ENCODE measurements at regions not wholly inside any gene's neighbourhood (a gene's known extent, or its start where the extent isn't known, plus 50 kb on each side); places are given as distances from the start of the nearest gene placed in this dataset.

- no peak for DNase-seq (ENCODE audit: low read depth in 2 of 3, low spot score in 1 of 3)
These were observed 80.2 kb upstream of the APCDD1 start for GRCh38 chr18:10374195-10374594.

- DNase-seq (ENCODE audit: low read depth in 2 of 3, low spot score in 1 of 3) = no peak
These were observed 79.7 kb upstream of the APCDD1 start for GRCh38 chr18:10374636-10375293.

DNA sequence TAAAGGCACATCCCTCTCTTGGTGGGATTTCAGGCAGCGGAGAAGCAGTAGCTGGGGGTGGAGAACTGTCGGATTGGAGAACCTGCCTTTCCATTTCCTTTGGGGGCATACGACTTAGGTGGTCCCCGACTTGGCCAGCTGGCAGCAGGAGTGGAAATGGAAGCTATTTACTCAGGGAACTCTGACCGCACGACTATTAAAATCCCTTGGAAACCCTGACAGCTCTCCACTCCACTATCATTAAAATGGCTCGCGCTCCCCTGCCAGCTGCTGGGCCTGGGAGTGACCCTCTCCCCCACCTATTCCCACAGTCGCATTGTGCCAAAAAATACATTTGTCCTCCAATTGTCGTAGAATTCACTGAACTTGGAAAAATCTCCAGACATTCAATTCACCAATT is 77.7 kb upstream of the APCDD1 start:
- DNase-seq (ENCODE audit: low read depth in 2 of 3, low spot score in 1 of 3) = no peak

GRCh38 chr18:10377956-10378355 is 76.5 kb upstream of the APCDD1 start:
- DNase-seq (ENCODE audit: low read depth in 2 of 3, low spot score in 1 of 3) = no peak

- no peak for DNase-seq (ENCODE audit: low read depth in 2 of 3, low spot score in 1 of 3)
These were observed 75.6 kb upstream of the APCDD1 start for GRCh38 chr18:10378688-10379420.

GRCh38 chr18:10379522-10379921 is 74.9 kb upstream of the APCDD1 start:
- DNase-seq (ENCODE audit: low read depth in 2 of 3, low spot score in 1 of 3) = no peak

- no peak for DNase-seq (ENCODE audit: low read depth in 2 of 3, low spot score in 1 of 3)
These were observed 72.9 kb upstream of the APCDD1 start for GRCh38 chr18:10381516-10381915.

GRCh38 chr18:10381951-10382350 is 72.5 kb upstream of the APCDD1 start:
- DNase-seq (ENCODE audit: low read depth in 2 of 3, low spot score in 1 of 3) = no peak

DNA sequence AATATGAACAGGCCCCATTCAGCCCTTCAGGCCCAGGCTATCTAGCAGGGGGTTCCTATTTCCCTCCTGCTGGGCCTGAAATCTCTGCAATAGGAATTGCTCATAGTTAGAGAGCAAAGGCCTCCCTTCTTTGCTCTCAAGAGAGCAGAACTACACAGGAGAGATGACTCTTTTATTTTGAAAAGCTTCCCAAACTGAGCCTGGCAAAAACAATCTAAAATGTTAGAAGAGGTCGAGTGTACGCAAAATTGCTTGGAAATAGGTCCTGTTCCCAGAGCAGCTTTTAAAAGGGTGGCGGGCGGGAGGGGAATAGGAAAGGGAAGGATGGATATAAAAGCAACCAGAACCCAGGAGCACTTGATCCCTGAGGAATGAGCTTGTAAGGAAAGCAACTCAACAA is 68.4 kb upstream of the APCDD1 start:
- DNase-seq (ENCODE audit: low read depth in 2 of 3, low spot score in 1 of 3) = no peak

DNA sequence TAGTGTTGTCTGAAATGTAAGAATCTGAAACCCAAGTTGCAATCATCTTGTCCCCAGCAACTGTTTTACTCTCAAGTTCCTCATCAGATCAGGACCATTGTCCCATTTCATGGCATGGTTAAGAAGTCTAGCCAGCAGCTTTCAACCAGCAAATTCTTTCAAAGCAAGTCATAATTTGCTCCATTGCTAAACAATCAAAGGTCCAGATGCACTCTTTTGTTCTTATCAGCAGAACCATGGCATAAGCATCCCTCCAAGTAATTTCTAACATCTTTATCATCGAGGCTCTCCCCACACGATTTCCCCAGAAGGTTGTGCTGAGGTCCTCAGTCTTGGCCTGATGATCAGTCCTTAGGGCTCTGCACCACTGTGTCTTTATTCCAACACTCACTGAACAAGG is 67.5 kb upstream of the APCDD1 start:
- no peak for DNase-seq (ENCODE audit: low read depth in 2 of 3, low spot score in 1 of 3)

- no peak for DNase-seq (ENCODE audit: low read depth in 2 of 3, low spot score in 1 of 3)
These were observed 67.0 kb upstream of the APCDD1 start for GRCh38 chr18:10387399-10387798.

DNA sequence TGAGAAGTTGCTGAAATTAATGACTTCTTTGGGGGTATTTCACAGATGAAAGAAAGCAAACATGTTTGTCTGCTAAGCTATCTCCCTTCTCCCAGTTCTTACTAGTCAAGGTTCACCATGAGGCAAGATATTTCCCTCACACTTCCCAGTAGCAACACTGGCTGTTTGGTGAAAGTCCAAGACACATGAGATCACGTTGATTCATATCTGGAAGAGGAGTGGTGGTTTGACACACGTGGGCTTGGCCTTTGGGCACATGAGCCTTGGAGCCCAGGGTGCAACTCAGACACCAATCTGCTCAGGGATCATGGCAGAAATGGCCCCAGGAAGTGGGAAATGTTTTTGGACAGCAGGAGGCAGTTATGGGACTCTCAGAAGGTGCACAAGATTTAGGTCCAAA is 66.1 kb upstream of the APCDD1 start:
- DNase-seq (ENCODE audit: low read depth in 2 of 3, low spot score in 1 of 3) = no peak

- DNase-seq (ENCODE audit: low read depth in 2 of 3, low spot score in 1 of 3) = no peak
These were observed 62.9 kb upstream of the APCDD1 start for GRCh38 chr18:10391506-10391905.

DNA sequence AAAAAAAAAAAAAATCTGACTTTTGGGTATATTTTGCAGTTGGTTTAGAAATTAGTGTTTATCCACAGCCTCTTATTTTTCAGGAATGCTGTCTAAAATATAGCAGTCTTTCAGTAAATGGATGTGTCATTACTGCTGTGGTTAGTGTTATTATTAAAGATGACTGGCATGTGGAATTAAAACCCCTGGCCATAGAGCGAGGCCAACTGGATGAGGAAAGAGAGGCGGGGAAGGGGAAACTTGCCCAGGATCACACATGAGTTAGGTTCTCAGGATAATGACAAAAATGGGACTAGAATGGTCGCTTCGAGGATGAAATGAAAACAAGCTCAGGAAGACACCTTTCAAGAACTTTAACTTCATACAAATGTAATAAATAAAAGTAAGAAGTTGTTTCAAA is 57.4 kb upstream of the APCDD1 start:
- DNase-seq (ENCODE audit: low read depth in 2 of 3, low spot score in 1 of 3) = no peak

DNA sequence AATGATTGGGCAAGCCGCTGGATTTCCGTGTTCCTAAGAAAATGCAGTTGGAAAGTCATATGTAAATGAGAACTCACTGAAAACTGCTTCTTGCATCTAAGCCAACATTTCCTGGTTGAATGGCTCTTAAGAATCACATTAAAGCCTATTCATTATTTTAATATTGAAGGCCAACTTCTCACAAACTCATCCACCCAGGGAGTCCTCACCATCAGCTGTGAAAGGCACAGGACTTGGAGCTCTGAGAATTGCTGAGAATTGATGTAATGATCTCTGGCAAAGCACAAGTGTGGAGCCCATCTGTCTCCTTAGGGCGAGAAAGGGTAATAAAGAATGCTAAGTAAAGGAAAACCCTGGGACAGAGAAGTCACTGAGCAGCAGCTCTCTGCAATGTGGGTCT is 55.9 kb upstream of the APCDD1 start:
- no peak for DNase-seq (ENCODE audit: low read depth in 2 of 3, low spot score in 1 of 3)

GRCh38 chr18:10399465-10399864 is 55.0 kb upstream of the APCDD1 start:
- no peak for DNase-seq (ENCODE audit: low read depth in 2 of 3, low spot score in 1 of 3)

GRCh38 chr18:10400534-10401307 is 53.7 kb upstream of the APCDD1 start:
- DNase-seq (ENCODE audit: low read depth in 2 of 3, low spot score in 1 of 3) = no peak

- no peak for DNase-seq (ENCODE audit: low read depth in 2 of 3, low spot score in 1 of 3)
These were observed 52.9 kb upstream of the APCDD1 start for GRCh38 chr18:10401521-10401920.

DNA sequence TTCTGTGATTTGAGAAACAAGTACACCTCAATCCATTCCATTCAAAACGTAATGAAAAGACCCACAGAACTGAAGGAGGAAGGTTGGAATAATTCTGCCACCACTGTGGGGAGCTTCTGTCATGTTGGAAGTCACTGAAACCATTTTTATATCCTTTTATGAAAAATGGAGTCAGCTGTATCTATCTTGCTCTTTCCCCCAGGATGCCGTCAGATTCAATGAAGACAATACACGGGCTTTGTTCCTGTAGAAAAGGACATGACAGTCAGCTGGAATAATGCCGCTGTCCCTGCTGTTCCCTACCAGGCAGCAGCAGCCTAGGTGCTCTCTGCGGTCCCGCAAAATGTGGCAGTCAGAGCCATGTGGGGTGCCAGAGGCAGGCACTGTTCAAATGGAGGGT is 52.5 kb upstream of the APCDD1 start:
- no peak for DNase-seq (ENCODE audit: low read depth in 2 of 3, low spot score in 1 of 3)

DNA sequence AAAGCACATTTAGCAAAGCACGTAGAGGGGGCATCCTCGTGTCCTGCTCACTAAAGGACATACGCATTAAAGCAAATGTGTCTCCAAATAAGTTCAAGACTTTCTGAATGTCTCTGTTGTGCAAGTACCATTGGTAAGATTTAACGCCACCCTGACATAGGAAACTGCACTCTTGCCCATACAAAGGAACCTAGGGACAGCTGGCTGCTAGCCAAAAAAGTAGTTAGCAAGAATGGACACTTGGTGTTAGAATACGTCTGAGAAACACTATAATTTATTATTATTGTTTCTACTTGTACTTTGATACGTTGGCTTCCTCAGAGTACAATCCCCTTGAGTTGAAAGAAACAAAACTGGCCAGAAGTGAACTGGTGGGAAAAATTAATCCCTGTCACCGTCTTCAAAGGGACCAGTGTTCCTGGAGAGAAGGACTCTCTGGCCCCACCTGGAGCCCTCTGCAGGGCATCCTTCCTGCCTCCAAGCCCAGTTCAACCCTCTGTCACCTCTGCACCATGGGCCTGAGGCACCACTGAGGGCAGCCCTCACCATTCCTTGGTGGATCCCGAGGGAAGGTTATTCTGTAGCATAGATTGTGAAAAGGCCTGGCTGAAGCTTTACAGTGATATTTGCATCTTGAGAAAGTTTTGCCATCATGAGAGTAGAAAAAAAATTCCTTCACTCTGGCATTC is 51.4 kb upstream of the APCDD1 start:
- DNase-seq (ENCODE audit: low read depth in 2 of 3, low spot score in 1 of 3) = no peak

- DNase-seq (ENCODE audit: low read depth in 2 of 3, low spot score in 1 of 3) = no peak
These were observed 50.7 kb upstream of the APCDD1 start for GRCh38 chr18:10403708-10404107.

DNA sequence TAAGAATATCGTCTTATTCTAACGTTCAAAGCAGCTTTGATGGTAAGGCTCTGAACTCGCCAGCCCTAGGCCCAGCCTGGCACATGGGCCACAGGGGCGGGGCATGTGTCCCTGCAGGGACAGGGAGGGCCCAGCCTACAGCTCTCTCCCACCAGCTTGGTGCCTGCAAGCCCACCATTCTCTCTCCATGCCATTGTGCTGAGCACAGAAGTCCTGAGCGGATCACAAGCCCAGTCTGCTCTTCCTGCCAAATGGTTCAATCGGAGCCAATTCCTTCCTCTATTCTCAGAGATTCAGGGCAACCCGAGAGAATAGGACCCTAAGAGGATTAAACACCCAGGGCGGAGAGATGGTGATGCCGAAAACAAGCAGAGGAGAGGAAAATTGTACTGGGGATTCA is 50.3 kb upstream of the APCDD1 start:
- no peak for DNase-seq (ENCODE audit: low read depth in 2 of 3, low spot score in 1 of 3)
